Colonic mucosa (tissue), 4 donors: ENCODE measurements at regions not wholly inside any gene's neighbourhood (a gene's known extent, or its start where the extent isn't known, plus 50 kb on each side); places are given as distances from the start of the nearest gene placed in this dataset.

Source experiments
- DNase-seq: peaks from one replicate; pipeline ENCODE4 v3.0.0-alpha.2; 2020
- H3K27ac ChIP-seq: fragments of 200-600 bp; one replicate; pipeline ENCODE4 v1.8.0; 2021
- H3K27me3 ChIP-seq: fragments of 200-600 bp; one replicate; pipeline ENCODE4 v1.8.0; 2021
- H3K36me3 ChIP-seq: fragments of 200-600 bp; one replicate; pipeline ENCODE4 v1.8.0; 2021
- H3K4me1 ChIP-seq: fragments of 200-600 bp; one replicate; pipeline ENCODE4 v1.8.0; 2021; ENCODE audit warnings: mild to moderate bottlenecking
- H3K4me3 ChIP-seq: fragments of 200-600 bp; one replicate; pipeline ENCODE4 v1.8.0; 2021
- H3K9ac ChIP-seq, 2 donors: one replicate each; pipeline ENCODE4 v1.7.0; 2013; ENCODE audit warnings: control low read depth in 2 of 2, low read depth in 2 of 2, low read length in 2 of 2
- H3K9me3 ChIP-seq: fragments of 200-600 bp; one replicate; pipeline ENCODE4 v1.8.0; 2021
- CTCF ChIP-seq: fragments of 200-600 bp; IDR thresholded peaks from one replicate; pipeline ENCODE4 v1.8.0; 2022; ENCODE audit warnings: antibody characterized with exemption, mild to moderate bottlenecking
- intact Hi-C: fragments of 100-400 bp; cut with DNase I; formaldehyde crosslinking; loops from one replicate; pipeline ENCODE4 v1.14.1; 2022
- donor health status: healthy.
- donor health status: DM: no; HTN: no; CAD: no.
- donor health status: DM: no; HTN: no; CAD: no.

GRCh38 chr7:96546426-96546825 lies 163.2 kb downstream of the SEM1 start:
- no peaks in the 10 kb centered on the region for H3K36me3 ChIP-seq
- H3K9ac ChIP-seq, result no peak overlapping the region
- DNase-seq, result no peak
- no peaks in the 10 kb centered on the region for H3K4me1 ChIP-seq
- no peak overlapping the region for H3K27ac ChIP-seq
- no peak for TF ChIP-seq CTCF
- no peak overlapping the region for H3K4me3 ChIP-seq
- intact Hi-C loops, result no loop called here
- H3K9me3 ChIP-seq, result no peaks in the 10 kb centered on the region
- H3K27me3 ChIP-seq, result no peaks in the 10 kb centered on the region

DNA sequence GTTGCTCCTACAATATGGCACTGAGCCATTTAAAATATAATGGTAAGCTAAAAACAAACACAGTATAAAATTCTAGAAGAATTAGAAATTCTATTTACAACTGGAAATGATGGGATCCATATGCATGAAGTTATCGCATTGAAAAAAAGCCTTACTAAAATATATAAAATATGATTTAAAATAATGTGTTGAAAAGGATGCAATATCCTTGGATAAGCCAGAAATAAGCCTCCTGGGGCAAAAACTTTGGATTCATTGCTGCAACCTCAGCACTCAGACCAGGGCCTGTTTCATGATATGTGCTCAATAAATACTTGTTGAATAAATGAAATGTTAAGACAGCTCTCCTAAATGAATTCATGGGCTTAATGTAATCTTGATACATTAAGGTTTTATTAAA lies 170.2 kb downstream of the SEM1 start:
- no peak overlapping the region for H3K4me3 ChIP-seq

DNA sequence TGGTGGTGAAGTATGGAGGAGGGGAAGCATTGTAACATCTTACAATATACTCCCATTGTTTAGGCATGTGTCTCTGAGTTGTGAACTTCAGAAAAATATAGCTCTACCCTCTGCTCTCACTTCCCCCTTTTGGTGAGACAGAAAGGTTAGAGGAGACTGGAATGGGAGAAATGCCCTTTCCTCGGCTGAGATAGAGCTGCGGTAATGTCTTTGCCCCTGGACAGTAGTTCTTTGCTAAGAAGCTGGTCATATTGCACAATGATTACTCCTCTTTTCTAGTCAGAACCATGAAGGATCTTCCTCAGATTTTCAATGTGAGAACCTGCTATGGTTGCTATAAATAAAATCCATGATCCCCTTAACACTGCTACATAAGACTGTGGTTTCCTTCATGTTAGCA lies 171.0 kb downstream of the SEM1 start:
- H3K36me3 ChIP-seq, result no peaks in the 10 kb centered on the region
- intact Hi-C loops, result no loop called here
- no peak for TF ChIP-seq CTCF
- no peaks in the 10 kb centered on the region for H3K9me3 ChIP-seq
- DNase-seq, result no peak
- no peaks in the 10 kb centered on the region for H3K27me3 ChIP-seq
- H3K27ac ChIP-seq, result no peak overlapping the region
- no peak overlapping the region for H3K4me3 ChIP-seq
- no peak overlapping the region for H3K9ac ChIP-seq
- no peaks in the 10 kb centered on the region for H3K4me1 ChIP-seq

More for the DNA sequence above, 170.2 kb downstream of the SEM1 start:
- no peak for TF ChIP-seq CTCF
- Histone ChIP-seq H3K36me3 (no peaks in the 10 kb centered on the region), H3K9ac (no peak overlapping the region), H3K9me3 (no peaks in the 10 kb centered on the region), H3K4me1 (no peaks in the 10 kb centered on the region), H3K27me3 (no peaks in the 10 kb centered on the region), H3K27ac (no peak overlapping the region)
- intact Hi-C loops, result no loop called here
- no peak for DNase-seq

DNA sequence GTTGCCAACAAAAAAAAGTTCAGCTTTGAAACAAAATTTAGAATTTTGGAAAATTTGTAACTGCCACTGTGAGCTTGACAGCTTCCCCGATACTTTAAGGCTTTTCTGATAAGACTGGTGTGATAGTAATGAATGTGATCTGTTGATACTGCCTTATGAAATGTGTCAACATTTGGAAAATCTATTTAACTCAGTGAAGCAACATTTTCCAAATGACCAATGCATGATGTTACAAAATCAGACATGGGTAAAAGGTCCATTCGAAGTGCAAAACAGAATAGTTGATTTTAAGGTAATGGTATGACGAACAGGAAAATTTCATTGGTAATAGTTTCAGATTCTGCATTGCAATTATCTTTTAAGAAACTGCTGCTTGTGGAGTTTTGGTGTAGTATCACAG lies 175.4 kb downstream of the SEM1 start:
- no peaks in the 10 kb centered on the region for H3K27me3 ChIP-seq
- H3K4me1 ChIP-seq, result no peaks in the 10 kb centered on the region
- no peak for TF ChIP-seq CTCF
- H3K4me3 ChIP-seq, result no peak overlapping the region
- no peak overlapping the region for H3K27ac ChIP-seq
- H3K9ac ChIP-seq, result no peak overlapping the region
- H3K36me3 ChIP-seq, result no peaks in the 10 kb centered on the region
- no peaks in the 10 kb centered on the region for H3K9me3 ChIP-seq
- intact Hi-C loops, result no loop called here
- DNase-seq, result no peak

GRCh38 chr7:96532428-96532935 lies 177.2 kb downstream of the SEM1 start:
- no peak for TF ChIP-seq CTCF
- Histone ChIP-seq H3K4me1 (no peaks in the 10 kb centered on the region), H3K27me3 (no peaks in the 10 kb centered on the region), H3K9ac (no peak overlapping the region), H3K36me3 (no peaks in the 10 kb centered on the region), H3K4me3 (no peak overlapping the region), H3K27ac (no peak overlapping the region), H3K9me3 (no peaks in the 10 kb centered on the region)
- intact Hi-C loops, result no loop called here
- DNase-seq, result no peak

GRCh38 chr7:96531331-96531730 lies 178.3 kb downstream of the SEM1 start:
- intact Hi-C loops, result no loop called here

More at GRCh38 chr7:96531331-96531730, 178.3 kb downstream of the SEM1 start:
- Histone ChIP-seq H3K4me1 (no peaks in the 10 kb centered on the region), H3K36me3 (no peaks in the 10 kb centered on the region), H3K4me3 (no peak overlapping the region), H3K27ac (no peak overlapping the region), H3K9ac (no peak overlapping the region), H3K9me3 (no peaks in the 10 kb centered on the region), H3K27me3 (no peaks in the 10 kb centered on the region)
- DNase-seq, result no peak
- no peak for TF ChIP-seq CTCF
